C4-2B (cell line): ENCODE measurements at regions not wholly inside any gene's neighbourhood (a gene's known extent, or its start where the extent isn't known, plus 50 kb on each side); places are given as distances from the start of the nearest gene placed in this dataset.

Experiments
- ZFX ChIP-seq: fragments of 450-650 bp; IDR thresholded peaks from 2 replicates; pipeline ENCODE4 v1.6.1; 2017
- TF ChIP-seq, protein P1 (sequence below): fragments of 450-650 bp; conservative IDR thresholded peaks from 2 replicates; pipeline ENCODE4 v1.5.1; 2017; ENCODE audit warnings: mild to moderate bottlenecking

- TF ChIP-seq, protein P1, sequence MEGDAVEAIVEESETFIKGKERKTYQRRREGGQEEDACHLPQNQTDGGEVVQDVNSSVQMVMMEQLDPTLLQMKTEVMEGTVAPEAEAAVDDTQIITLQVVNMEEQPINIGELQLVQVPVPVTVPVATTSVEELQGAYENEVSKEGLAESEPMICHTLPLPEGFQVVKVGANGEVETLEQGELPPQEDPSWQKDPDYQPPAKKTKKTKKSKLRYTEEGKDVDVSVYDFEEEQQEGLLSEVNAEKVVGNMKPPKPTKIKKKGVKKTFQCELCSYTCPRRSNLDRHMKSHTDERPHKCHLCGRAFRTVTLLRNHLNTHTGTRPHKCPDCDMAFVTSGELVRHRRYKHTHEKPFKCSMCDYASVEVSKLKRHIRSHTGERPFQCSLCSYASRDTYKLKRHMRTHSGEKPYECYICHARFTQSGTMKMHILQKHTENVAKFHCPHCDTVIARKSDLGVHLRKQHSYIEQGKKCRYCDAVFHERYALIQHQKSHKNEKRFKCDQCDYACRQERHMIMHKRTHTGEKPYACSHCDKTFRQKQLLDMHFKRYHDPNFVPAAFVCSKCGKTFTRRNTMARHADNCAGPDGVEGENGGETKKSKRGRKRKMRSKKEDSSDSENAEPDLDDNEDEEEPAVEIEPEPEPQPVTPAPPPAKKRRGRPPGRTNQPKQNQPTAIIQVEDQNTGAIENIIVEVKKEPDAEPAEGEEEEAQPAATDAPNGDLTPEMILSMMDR: no peak
- no peak for TF ChIP-seq ZFX
Observed at GRCh38 chr9:26240020-26240419, 561.8 kb upstream of the TUSC1 start.
